PC-9 (cell line): ENCODE measurements at regions not wholly inside any gene's neighbourhood (a gene's known extent, or its start where the extent isn't known, plus 50 kb on each side); places are given as distances from the start of the nearest gene placed in this dataset.

ENCODE experiments used
- BruUV-seq: library from RNA; stranded (reverse); fragments of 400-500 nt; replicated peaks from 2 replicates; lab custom pipeline; 2021; lab: Mats Ljungman, UMichigan
- CTCF ChIA-PET: fragments of 300-600 bp; sonication (Branson Sonifier 250); formaldehyde crosslinking; loops from one replicate; lab custom pipeline; 2022; ENCODE audit warnings: antibody characterized with exemption; lab: Charles Lee
- POLR2A ChIA-PET: fragments of 300-600 bp; sonication (Branson Sonifier 250); formaldehyde crosslinking; loops from one replicate; lab custom pipeline; 2022; ENCODE audit warnings: antibody characterized with exemption; ENCODE audit not compliant: unreplicated experiment; lab: Charles Lee
- DNase-seq, 2 experiments: peaks; one replicate each; pipeline versions ENCODE4 v3.0.0 to v3.0.0-alpha.2; 2015 to 2022; ENCODE audit warnings: mixed read lengths in 1 of 2
- H2AFZ ChIP-seq: fragments of 200-600 bp; sonication (generic); 2 replicates; pipeline ENCODE4 v1.8.1; 2017; ENCODE audit warnings: antibody characterized with exemption
- H3F3A ChIP-seq: fragments of 200-600 bp; sonication (generic); 2 replicates; pipeline ENCODE4 v1.8.1; 2017; ENCODE audit warnings: antibody characterized with exemption, mild to moderate bottlenecking, low read depth; ENCODE audit not compliant: insufficient read depth
- H3K27ac ChIP-seq: fragments of 200-600 bp; sonication (generic); 2 replicates; pipeline ENCODE4 v1.6.1; 2016; ENCODE audit warnings: mixed run types
- H3K27me3 ChIP-seq: fragments of 200-600 bp; sonication (generic); 2 replicates; pipeline ENCODE4 v1.6.1; 2016; ENCODE audit warnings: low read depth, mixed run types; ENCODE audit not compliant: insufficient read depth
- H3K36me3 ChIP-seq: fragments of 200-600 bp; sonication (generic); 2 replicates; pipeline ENCODE4 v1.6.1; 2016; ENCODE audit warnings: low read depth, mixed run types
- H3K4me1 ChIP-seq: fragments of 200-600 bp; sonication (generic); replicated peaks from 2 replicates; pipeline ENCODE4 v1.6.1; 2016; ENCODE audit warnings: mixed run types; ENCODE audit not compliant: insufficient read depth
- H3K4me2 ChIP-seq: fragments of 200-600 bp; sonication (generic); 2 replicates; pipeline ENCODE4 v1.6.1; 2017; ENCODE audit warnings: mixed run types
- H3K4me3 ChIP-seq: fragments of 200-600 bp; sonication (generic); 2 replicates; pipeline ENCODE4 v1.6.1; 2016; ENCODE audit warnings: mixed run types
- H3K79me2 ChIP-seq: fragments of 200-600 bp; sonication (generic); 2 replicates; pipeline ENCODE4 v1.6.1; 2017; ENCODE audit warnings: low read depth, mixed run types
- H3K9me2 ChIP-seq: fragments of 200-600 bp; sonication (generic); 2 replicates; pipeline ENCODE4 v1.8.1; 2017; ENCODE audit warnings: mild to moderate bottlenecking; ENCODE audit not compliant: insufficient read depth
- H3K9me3 ChIP-seq: fragments of 200-600 bp; sonication (generic); 2 replicates; pipeline ENCODE4 v1.8.1; 2016; ENCODE audit warnings: low read depth; ENCODE audit not compliant: insufficient read depth
- H4K20me1 ChIP-seq: fragments of 200-600 bp; sonication (generic); 2 replicates; pipeline ENCODE4 v1.8.1; 2017; ENCODE audit not compliant: insufficient read depth
- EZH2 ChIP-seq: fragments of 200-600 bp; sonication (generic); IDR thresholded peaks from 2 replicates; pipeline ENCODE4 v1.8.0; 2017; ENCODE audit warnings: antibody characterized with exemption, low read depth
- intact Hi-C: fragments of 100-400 bp; cut with micrococcal nuclease; formaldehyde crosslinking; loops from one replicate; pipeline ENCODE4 v1.10.0; 2022; ENCODE audit not compliant: unreplicated experiment
- TF ChIP-seq, protein P1 (sequence below): fragments of 200-600 bp; sonication (generic); conservative IDR thresholded peaks from 2 replicates; pipeline ENCODE4 v1.6.1; 2017; ENCODE audit warnings: mixed run types, antibody characterized with exemption, mild to moderate bottlenecking, moderate library complexity

DNA sequence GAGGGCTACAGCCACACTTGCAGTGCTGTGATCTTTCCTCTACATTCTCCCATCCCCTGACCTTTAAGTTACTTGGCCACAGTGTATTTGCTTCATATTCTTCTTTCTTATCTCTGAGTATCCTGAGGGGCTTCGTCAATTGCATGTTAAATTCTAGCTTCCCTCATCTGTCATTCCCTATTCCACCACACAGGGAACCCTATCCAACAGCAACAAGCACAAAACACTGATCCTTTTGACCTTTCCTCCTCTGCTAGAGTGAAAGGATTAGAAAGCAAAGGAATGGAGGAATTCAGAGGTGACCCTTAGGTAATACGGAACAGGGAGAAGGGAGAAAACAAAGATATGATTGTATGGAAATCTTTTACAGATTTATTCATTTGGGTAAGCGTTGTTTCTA lies 1061.7 kb upstream of the TENM4 start:
- no peak for DNase-seq

DNA sequence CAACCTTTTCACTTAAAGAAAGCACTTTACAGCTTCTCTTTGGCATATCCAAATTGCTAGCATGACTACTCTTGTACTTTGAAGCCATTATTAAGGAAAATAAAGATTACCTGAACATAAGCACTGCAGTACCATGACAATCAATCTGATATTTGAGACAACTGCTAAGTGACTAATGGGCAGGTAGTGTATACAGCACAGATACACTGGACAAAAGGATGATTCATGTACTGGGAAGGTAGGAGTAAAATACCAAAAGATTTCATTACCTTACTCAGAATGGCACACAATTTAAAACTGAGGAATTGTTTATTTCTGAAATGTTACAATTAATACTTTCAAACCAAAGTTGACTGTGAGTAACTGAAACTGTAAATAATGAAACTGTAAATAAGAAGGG lies 1054.3 kb upstream of the TENM4 start:
- POLR2A ChIA-PET, result no interaction called here
- Histone ChIP-seq H4K20me1 (no peaks in the 10 kb centered on the region; the same call in 1 of the 2 replicates), H3K79me2 (no peaks in the 10 kb centered on the region), H3K9me2 (no peaks in the 10 kb centered on the region), H3K4me3 (no peak overlapping the region), H3K27me3 (no peaks in the 10 kb centered on the region), H3F3A (no peaks in the 10 kb centered on the region), H2AFZ (no peak overlapping the region), H3K4me2 (no peak overlapping the region), H3K36me3 (no peaks in the 10 kb centered on the region), H3K27ac (no peak overlapping the region), H3K4me1 (no peaks in the 10 kb centered on the region), H3K9me3 (no peaks in the 10 kb centered on the region)
- no peak for DNase-seq
- no TSS peak for BruUV-seq
- intact Hi-C loops, result no loop called here
- TF ChIP-seq, protein P1, sequence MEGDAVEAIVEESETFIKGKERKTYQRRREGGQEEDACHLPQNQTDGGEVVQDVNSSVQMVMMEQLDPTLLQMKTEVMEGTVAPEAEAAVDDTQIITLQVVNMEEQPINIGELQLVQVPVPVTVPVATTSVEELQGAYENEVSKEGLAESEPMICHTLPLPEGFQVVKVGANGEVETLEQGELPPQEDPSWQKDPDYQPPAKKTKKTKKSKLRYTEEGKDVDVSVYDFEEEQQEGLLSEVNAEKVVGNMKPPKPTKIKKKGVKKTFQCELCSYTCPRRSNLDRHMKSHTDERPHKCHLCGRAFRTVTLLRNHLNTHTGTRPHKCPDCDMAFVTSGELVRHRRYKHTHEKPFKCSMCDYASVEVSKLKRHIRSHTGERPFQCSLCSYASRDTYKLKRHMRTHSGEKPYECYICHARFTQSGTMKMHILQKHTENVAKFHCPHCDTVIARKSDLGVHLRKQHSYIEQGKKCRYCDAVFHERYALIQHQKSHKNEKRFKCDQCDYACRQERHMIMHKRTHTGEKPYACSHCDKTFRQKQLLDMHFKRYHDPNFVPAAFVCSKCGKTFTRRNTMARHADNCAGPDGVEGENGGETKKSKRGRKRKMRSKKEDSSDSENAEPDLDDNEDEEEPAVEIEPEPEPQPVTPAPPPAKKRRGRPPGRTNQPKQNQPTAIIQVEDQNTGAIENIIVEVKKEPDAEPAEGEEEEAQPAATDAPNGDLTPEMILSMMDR, result no peak
- TF ChIP-seq EZH2, result no peak
- CTCF ChIA-PET, result no interaction called here

More for the DNA sequence above, 1061.7 kb upstream of the TENM4 start:
- Histone ChIP-seq H3K4me3 (no peak overlapping the region), H3F3A (no peaks in the 10 kb centered on the region), H3K9me3 (no peaks in the 10 kb centered on the region), H2AFZ (no peak overlapping the region), H3K27me3 (no peaks in the 10 kb centered on the region), H3K4me2 (no peak overlapping the region), H3K4me1 (no peaks in the 10 kb centered on the region), H3K36me3 (no peaks in the 10 kb centered on the region), H3K9me2 (no peaks in the 10 kb centered on the region), H4K20me1 (no peaks in the 10 kb centered on the region; the same call in 1 of the 2 replicates), H3K27ac (no peak overlapping the region), H3K79me2 (no peaks in the 10 kb centered on the region)
- intact Hi-C loops, result no loop called here
- CTCF ChIA-PET, result no interaction called here
- TF ChIP-seq, protein P1, result no peak
- TF ChIP-seq EZH2, result no peak
- BruUV-seq, result no TSS peak
- POLR2A ChIA-PET, result no interaction called here

DNA sequence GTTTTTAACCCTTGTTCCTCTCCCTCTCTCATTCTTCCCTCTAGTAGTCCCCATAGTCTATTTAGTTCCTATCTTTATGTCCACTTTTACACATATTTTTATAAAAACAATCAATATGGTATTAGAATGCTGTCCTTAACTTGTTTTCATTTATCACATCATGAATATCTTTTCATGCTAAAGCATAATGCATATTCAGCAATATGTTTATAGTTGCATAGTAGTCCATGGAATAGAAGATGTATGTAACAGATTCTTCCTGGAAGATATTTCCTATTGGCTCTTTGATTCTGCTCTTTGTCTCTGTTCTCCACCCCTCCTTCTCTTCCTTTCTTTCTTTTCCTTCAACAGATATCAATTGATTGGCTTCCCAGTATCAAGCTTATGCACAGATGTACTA lies 1047.1 kb upstream of the TENM4 start:
- no TSS peak for BruUV-seq
- H3K36me3 ChIP-seq, result no peaks in the 10 kb centered on the region
- CTCF ChIA-PET, result no interaction called here
- no peak overlapping the region for H3K4me2 ChIP-seq
- no peaks in the 10 kb centered on the region for H3K4me1 ChIP-seq
- intact Hi-C loops, result no loop called here
- no peak overlapping the region for H3K27ac ChIP-seq
- no peaks in the 10 kb centered on the region; the same call in 1 of the 2 replicates for H4K20me1 ChIP-seq
- no peak overlapping the region for H2AFZ ChIP-seq
- H3K27me3 ChIP-seq, result no peaks in the 10 kb centered on the region
- TF ChIP-seq EZH2, result no peak
- TF ChIP-seq, protein P1, result no peak
- DNase-seq, result no peak
- H3K4me3 ChIP-seq, result no peak overlapping the region
- H3K9me2 ChIP-seq, result no peaks in the 10 kb centered on the region
- H3F3A ChIP-seq, result no peaks in the 10 kb centered on the region
- no peaks in the 10 kb centered on the region for H3K79me2 ChIP-seq
- H3K9me3 ChIP-seq, result no peaks in the 10 kb centered on the region
- POLR2A ChIA-PET, result no interaction called here
